ENCODE measurements at regions not wholly inside any gene's neighbourhood (a gene's known extent, or its start where the extent isn't known, plus 50 kb on each side); places are given as distances from the start of the nearest gene placed in this dataset.

DNA sequence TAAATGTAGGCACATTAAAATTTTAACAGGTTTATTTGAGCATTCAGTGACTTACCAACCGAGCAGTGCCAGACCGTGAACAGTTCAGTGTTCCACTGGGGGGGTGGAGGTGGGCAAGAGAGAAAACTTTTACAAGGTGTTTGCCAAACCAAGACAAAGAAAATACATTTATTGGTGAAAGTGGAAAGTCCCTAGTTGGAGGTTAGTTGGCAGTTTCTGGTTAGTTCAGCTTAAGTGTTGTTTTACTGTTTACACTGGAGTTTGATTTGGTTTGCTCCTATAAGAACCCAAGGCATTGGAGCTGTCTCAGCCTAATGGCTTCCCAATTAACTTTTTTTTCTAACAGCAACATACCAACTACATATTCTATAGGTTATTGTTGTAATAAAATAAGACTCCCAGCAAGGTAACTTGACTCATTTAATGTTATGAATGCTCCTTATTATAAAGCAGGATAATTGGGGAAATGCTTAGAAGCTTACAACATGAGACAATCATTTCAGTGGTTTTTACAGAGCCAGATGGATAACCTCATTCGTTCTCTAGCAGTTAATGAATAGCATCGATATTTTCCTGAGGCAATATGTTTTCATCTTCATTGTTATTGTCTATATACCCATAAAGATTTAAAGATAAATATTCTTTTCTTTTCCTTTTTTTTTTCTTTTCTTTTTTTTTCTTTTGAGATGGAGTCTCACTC, 115.8 kb downstream of the ETNK1 start:
- DNase-seq = no peak

GRCh38 chr12:22743700-22744099, 118.7 kb downstream of the ETNK1 start:
- no peak for DNase-seq

DNA sequence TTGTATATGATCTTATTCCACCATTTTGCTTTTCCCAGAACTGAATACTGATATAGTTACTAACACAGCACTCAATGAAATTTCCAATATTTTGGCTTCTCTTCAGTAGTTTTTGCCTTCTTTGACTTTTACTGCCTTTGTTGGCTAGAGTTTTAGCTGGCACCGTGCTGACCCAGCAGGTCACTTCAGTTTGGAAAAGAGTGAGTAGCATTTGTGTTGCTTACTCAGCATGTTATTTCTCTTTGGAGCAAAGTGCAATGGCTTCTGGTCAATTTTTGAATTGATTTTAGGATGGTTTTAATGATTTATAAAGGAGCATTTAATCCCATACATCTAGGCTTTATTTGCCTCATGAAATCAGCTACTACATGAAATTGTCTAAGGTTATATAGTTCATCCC, 119.2 kb downstream of the ETNK1 start:
- DNase-seq = no peak

DNA sequence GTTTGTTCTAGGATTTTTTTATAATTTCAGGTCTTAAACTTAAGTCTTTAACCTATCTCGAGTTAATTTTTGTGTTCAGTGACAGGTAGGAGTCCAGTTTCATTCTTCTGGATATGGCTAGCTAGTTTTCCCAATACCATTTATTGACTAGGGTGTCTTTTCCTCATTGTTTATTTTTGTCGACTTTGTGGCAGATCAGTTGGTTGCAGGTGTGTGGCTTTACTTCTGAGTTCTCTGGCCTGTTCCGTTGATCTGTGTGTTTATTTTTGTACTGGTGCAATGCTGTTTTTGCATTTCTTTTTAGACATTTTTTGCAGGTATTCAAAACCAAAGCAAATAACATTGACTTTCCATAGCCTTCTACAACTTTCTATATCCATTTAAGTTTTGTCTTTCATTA, 121.7 kb downstream of the ETNK1 start:
- no peak for DNase-seq

- DNase-seq = no peak
Measured at GRCh38 chr12:22755629-22756028, 130.7 kb downstream of the ETNK1 start.

DNA sequence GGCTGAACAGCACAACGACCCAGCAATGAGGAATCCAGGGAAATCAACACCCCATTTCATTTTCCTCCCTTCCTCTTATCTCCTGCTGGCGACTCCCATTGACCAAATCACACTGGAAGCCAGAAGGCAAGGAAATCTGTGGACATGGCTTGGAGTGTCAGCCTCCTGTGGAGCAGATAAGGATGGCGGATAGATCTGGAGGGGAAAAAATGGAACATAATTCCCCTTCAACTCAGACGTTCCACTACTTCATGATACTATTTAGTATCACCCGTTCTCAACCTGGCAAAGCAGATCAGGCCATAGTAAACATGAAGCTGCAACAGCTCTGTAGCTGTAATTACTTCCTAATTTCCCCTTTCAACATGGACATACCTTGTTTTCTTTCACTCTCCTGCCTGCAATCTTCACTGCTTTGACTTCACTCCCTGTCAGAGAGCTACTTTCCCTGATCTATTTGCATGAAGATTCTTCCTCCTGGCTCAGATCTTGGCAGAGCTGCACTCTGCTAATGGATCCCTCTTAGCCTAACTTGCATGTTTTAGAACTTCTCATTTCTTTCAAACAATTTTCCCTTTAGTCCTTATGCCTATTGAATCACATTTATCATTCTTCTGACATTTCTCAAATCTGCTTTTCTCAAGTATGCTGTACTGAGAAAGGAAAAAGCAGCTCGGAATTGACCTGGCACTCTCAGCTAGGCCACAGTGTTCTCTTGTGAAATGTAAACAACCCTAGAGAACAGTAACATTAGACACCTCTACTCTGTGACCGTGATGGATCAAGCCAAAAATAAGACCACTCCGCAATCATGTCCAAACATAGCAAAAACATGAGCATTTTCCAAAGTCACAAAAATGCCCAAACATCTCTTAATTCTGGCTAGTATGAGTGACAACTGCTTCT, 135.1 kb downstream of the ETNK1 start:
- no peak for DNase-seq

- DNase-seq = no peak
Measured at GRCh38 chr12:22765421-22766130, 140.6 kb downstream of the ETNK1 start.

DNA sequence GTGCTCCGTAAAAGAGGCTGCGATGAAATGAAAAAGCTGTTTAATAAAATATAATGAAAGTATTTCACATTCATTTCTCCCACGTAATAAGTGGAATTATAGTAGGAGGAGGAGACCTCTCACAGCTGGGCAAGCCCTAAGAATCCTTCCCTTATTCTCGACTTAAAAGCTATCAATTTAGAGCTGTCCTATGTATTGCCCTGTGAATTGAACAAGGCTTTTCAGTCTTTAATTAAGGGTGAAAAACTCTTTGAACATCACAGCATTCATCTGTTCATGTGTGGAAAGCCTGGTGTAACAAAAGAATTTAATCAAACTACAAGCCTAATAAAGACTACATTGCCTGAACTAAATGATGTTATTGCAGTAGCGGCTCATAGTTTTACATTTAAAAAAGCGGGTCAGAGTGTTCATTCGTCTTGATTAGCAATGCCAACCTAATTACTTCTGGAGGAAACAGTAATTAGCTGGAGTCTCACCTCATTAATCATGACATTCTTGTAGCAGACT, 142.0 kb downstream of the ETNK1 start:
- no peak for DNase-seq

- no peak for DNase-seq
Measured at GRCh38 chr12:22781339-22781738, 156.4 kb downstream of the ETNK1 start.

DNA sequence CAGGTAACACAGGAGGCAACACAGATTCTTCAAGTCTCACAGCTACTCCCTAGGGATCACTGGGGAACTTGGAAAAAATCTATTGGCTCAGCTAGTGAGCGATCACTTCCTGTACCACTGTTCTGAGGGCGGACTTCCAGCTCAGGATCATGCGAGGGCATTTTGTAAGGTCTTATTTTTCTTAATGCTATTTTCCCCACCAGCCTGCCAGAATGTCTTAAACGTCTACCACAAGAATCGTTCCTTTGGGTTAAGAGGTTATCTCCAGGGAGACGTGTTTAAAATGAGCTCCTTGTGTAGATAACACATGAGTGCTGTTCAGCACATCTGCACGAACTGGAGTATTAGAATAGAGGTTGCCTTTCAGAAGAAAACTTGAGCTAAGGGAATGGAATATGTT, 162.6 kb downstream of the ETNK1 start:
- DNase-seq = no peak

- no peak for DNase-seq
Measured at GRCh38 chr12:22788913-22789312, 163.9 kb downstream of the ETNK1 start.

DNA sequence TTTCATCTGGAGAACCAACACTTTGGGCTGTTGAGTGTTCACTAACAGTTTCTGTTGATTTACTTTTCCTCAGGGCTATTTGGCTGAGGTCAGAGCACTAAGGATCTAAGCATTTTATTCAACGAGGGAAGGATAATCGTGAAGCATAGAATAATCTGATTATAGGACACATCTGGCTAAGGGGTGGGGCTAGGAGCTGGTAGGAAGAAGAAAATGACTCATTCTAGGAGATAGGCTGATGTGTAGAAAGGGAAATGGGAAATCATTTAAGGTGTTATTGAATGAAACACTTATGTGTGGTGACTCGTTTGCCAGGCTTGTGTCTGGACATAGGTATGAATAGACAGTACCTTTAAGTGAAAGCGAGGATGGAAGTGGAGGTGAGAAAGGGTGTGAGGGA, 167.2 kb downstream of the ETNK1 start:
- no peak for DNase-seq

GRCh38 chr12:22794017-22794416, 169.0 kb downstream of the ETNK1 start:
- DNase-seq = no peak

- no peak for DNase-seq
Measured at GRCh38 chr12:22796941-22797630, 172.1 kb downstream of the ETNK1 start.

GRCh38 chr12:22797701-22798100, 172.7 kb downstream of the ETNK1 start:
- DNase-seq = no peak

DNA sequence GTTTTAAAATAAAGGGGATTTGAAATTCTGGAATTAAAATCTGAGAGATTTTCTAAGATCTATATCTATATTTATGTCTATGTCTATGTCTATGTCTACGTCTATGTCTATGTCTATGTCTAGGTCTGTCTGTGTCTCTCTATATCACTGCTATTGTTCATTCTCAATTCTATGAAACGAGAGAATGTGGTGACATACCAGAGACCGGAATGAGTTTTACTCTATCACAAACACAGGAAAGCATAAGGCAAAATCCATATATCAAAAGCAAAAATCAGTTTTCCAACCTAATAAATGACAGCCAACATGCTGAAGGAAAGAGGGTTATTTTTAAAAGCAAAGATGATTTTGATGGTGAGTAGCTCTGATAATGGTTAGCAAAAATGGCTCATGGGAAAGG, 173.1 kb downstream of the ETNK1 start:
- no peak for DNase-seq

DNA sequence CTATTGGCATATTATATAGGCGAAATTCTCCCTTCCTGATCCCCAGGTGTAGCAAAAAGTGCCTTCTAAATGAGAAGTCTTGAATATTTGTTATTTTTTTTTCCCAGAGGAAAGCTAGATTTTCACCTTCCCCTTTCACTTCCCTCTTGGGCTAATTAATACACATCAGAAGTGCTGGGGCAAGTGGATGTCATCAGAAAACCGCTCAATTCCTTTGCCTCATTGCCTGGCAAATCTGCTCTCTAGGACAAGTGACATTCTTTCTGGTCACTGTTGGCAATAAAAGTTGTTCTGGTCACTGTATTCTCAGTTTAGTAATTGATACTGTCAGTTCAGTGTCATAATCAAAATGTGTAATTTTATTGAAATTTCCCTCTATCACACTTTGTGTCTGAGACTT, 174.5 kb downstream of the ETNK1 start:
- DNase-seq = no peak

DNA sequence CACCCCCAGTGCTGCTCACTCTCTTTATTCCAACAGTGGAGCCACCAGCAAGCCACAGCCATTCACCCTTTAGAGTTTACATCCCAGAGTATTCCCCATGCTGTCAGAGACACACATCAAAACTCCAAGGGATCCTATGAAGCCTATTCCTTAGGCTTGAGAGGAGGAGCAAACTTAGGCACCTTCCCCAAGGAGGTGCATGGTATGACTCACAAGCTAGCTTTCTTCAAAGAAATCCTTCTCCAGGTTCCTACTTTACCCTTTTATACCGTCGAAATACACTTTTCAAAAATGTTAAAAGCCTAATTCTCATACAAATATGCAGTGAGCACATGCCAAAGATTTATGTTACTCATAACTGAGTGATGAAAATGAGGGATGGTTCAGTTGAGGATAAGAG, 175.4 kb downstream of the ETNK1 start:
- no peak for DNase-seq

DNA sequence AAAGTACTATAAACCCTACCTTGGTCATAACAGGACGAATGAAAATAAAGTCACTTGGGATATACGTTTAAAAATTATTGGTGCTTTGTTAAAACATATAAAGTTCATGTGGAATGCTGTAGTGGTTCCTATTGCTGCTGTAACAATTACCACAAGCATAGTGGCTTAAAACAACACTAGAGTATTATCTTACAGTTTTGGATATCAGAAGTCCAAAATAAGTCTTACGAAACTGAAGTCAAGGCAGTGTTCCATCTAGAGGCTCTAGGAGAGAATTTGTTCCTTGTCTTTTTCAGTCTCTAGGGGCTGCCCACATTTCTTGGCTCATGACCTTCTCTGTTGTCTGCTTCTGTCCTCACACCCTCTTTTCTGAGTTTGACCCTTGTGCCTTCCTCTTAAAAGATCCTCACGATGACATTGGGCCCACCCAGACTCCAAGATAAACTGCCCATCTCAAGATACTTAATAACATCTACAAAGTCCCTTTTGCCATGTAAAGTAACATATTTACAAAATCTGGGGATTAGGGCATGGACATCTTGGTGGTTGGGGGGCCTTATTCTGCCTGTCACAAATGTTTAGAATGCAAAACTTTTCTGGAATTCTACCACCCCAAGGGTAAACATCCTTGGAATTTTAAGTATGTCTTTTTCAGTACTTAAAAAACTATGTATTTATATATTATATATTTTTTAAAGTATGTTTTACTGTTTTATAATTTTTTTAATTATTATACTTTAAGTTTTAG, 178.1 kb downstream of the ETNK1 start:
- no peak for DNase-seq

DNA sequence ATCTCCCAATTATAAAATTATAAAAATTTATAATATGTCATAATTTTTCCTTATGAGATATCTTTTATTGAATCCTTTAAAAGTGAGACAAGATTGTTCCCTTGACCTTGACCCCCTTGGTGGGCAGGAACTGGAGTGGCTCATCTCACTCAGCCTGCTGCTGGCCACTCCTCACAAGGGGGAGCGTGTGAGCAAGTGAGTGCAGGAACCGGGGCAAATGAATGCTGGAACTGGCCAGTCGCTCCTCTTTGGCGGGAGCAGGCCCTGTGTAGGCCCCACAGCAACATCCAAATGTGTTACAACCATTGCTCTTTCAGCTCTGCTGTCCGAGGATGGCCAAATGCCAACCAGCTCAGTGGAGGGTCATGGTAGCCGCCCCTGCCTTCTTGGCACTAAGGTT, 178.8 kb downstream of the ETNK1 start:
- no peak for DNase-seq

DNA sequence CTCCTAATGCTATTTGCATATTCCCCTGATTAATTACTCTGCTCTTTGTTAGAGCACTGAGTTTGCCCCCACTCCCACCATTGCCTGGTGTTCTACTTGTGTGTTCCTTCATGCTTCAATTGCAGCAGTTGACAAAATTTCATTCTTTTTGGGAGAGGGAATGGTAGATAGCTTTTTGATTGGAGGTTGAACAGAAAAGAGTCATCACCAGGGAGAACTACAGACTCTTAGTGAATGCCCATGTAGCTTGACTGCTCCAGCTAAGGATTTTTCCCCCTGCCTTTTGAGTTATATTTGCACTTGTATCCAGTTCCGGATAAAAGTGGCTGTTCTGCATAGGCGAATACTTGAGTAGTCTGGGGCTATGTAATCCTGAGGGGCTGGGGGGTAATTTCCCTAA, 183.9 kb downstream of the ETNK1 start:
- no peak for DNase-seq

DNA sequence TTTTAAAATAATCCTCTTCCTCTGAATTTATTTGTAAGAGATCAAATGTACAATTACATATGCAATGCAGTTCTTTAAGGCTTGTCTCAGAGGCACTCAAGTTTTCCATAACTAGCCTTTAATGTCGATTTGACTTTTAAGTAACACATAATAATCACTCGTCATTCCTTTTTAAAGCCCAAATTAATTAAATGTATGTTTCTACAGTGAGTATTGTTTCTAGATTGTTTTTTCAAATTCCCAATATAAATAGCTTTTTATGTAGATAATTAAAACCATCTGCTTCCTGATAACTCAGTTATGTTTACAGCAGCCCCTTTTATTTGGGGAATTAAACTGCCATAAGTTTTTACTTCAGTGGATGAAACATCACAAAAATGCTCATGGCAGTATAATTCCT, 185.1 kb downstream of the ETNK1 start:
- no peak for DNase-seq

All from skin of body (tissue), 1 donor.